ENCODE measurements at regions not wholly inside any gene's neighbourhood (a gene's known extent, or its start where the extent isn't known, plus 50 kb on each side); places are given as distances from the start of the nearest gene placed in this dataset.
"Not testable (repeated sequence)": the region's sequence is repeated elsewhere in the genome, so short reads cannot be mapped to it uniquely, and the experiment has no call there.

DNA sequence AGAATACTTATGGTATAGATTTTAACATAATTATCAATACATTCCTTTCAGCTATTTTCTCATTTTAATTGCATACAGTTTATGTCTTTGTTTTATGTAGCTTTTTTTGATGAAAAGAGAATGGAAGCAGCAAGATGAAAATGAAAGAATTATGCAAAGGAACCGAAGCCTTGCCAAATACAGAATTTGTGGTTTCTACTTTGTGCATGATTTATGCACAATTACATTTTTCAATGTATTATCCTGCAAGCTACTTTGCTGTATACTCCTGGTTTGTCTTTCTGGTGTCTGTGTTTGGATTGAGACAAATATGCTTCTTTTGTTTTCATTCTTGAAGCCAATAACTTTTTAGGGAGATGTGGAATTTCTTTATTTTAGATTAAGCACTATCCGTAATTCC is 1642.6 kb upstream of the CELF4 start:
- Histone ChIP-seq H3K27me3 (replicated peaks; ENCODE audit: control insufficient read depth, insufficient read depth, low read length) (no peaks in the 10 kb centered on the region), H3K36me3 (ENCODE audit: control insufficient read depth, insufficient read depth, low read length) (no peaks in the 10 kb centered on the region), H3K4me3 (replicated peaks; ENCODE audit: low read depth, low read length) (no peak overlapping the region)
- DNase-seq (ENCODE audit: extremely low read depth, insufficient read length), result no peak
- TF ChIP-seq, protein P1, sequence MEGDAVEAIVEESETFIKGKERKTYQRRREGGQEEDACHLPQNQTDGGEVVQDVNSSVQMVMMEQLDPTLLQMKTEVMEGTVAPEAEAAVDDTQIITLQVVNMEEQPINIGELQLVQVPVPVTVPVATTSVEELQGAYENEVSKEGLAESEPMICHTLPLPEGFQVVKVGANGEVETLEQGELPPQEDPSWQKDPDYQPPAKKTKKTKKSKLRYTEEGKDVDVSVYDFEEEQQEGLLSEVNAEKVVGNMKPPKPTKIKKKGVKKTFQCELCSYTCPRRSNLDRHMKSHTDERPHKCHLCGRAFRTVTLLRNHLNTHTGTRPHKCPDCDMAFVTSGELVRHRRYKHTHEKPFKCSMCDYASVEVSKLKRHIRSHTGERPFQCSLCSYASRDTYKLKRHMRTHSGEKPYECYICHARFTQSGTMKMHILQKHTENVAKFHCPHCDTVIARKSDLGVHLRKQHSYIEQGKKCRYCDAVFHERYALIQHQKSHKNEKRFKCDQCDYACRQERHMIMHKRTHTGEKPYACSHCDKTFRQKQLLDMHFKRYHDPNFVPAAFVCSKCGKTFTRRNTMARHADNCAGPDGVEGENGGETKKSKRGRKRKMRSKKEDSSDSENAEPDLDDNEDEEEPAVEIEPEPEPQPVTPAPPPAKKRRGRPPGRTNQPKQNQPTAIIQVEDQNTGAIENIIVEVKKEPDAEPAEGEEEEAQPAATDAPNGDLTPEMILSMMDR (IDR thresholded peaks at IDR 0.05; ENCODE audit: insufficient read depth, low read length, poor library complexity, severe bottlenecking), result no peak

DNA sequence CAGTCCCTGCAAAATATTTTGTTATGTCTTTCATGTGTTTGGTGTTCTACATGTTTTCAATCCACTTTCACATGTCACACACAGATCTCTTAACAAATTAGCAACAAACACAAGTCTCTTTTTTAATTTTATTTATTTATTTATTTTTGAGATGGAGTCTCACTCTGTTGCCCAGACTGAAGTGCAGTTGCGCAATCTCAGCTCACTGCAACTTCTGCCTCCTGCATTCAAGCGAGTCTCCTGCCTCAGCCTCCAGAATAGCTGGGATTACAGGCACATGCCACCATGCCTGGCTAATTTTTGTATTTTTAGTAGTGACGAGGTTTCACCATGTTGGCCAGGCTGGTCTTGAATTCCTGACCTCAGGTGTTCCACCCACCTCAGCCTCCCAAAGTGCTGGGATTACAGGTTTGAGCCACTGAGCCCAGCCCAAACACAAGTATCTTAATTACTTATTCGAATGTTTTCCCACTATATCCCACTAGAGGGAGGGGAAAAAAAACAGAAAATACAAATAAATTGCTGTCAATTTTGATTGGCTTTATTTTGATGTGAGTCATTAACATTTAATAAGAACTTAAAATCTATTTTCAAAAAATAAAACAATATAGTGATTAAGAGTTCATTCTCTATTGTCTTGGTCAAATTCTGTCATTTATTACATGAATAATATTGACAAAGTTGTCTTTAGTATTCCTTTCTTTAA is 1641.0 kb upstream of the CELF4 start:
- H3K36me3 ChIP-seq (ENCODE audit: control insufficient read depth, insufficient read depth, low read length); H3K4me3 ChIP-seq (replicated peaks; ENCODE audit: low read depth, low read length); DNase-seq (ENCODE audit: extremely low read depth, insufficient read length); H3K27me3 ChIP-seq (replicated peaks; ENCODE audit: control insufficient read depth, insufficient read depth, low read length): not testable (repeated sequence)

DNA sequence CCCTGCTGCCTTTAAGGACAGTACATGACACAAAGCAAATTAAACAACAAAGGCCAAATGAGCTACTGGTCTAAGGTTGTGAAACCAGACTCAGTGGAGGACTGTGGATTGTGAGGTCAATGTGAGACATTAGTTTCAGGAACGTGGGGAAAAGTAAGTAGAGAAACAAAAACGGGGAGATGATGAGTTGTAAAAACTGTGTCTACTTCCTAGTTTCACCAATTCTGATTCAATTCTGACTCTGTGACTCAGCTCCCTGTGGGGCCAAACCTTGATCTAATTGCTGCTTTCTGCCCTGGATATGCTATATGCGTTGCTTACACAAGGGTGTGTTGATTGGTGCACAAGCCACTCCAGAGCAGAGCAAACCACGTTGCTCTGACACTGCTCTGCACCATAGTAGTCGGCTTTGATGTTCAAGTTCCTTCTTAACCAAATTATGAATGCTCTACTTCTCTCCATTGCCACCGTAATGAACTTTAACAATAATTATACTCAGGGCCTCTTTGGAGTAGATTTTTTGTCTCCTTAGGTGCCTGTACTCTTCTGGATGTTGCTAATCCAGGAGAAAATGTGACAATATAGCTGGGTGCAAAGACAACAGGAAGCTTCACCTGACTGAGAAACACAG is 1640.1 kb upstream of the CELF4 start:
- H3K27me3 ChIP-seq (replicated peaks; ENCODE audit: control insufficient read depth, insufficient read depth, low read length), result no peaks in the 10 kb centered on the region
- H3K4me3 ChIP-seq (replicated peaks; ENCODE audit: low read depth, low read length), result no peak overlapping the region
- DNase-seq (ENCODE audit: extremely low read depth, insufficient read length), result no peak
- no peaks in the 10 kb centered on the region for H3K36me3 ChIP-seq (ENCODE audit: control insufficient read depth, insufficient read depth, low read length)
- TF ChIP-seq, protein P1 (IDR thresholded peaks at IDR 0.05; ENCODE audit: insufficient read depth, low read length, poor library complexity, severe bottlenecking), result no peak

DNA sequence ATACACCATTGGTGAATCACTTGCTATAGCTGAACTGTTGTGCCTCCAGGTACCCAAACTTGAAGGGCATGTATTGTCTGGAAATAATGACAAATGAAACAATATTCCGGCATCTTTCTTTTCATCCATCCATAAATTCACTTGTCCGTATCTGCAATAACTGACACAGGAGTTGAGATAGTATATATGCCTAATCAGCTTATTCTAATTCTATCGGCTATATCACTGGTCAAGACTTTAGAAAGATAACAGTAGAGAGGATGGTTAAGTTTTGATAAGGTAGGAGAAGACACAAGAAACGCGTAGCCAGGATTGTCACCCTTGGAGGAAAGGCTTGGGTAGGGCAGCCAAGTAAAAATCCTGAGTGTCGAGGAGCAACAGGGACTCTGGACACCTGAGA is 1634.6 kb upstream of the CELF4 start:
- Histone ChIP-seq H3K4me3 (replicated peaks; ENCODE audit: low read depth, low read length) (no peak overlapping the region), H3K27me3 (replicated peaks; ENCODE audit: control insufficient read depth, insufficient read depth, low read length) (no peaks in the 10 kb centered on the region), H3K36me3 (ENCODE audit: control insufficient read depth, insufficient read depth, low read length) (no peaks in the 10 kb centered on the region)
- DNase-seq (ENCODE audit: extremely low read depth, insufficient read length), result no peak
- TF ChIP-seq, protein P1 (IDR thresholded peaks at IDR 0.05; ENCODE audit: insufficient read depth, low read length, poor library complexity, severe bottlenecking), result no peak

DNA sequence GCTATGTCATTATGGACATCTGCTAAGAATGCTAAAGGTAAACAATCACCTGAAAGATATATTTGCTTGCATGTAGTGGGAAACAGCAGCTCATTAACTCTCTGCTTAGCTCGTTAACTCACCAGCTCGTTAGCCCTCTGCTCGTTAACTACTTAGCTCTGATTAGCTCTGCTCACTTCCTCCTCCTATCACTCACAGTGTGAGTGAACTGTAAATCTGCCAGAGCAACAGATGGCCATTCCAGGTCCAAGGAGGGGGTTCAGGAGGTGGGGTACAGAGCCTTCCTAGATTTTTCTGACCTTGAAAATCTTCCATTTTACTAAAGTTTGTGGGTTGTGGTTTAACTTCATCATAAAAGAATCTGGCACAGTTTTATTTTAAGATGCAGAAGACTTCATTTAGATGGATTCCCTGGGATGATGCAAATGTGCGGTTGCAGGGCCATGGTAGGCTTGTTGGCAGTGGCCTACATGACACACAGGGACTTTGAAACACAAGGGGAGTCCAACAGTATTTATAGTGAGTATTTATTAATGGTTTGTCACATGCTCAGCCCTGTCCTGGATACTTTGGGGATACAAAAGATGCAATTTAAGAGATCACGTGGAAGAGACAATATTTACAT is 1633.7 kb upstream of the CELF4 start:
- DNase-seq (ENCODE audit: extremely low read depth, insufficient read length), result no peak
- Histone ChIP-seq H3K27me3 (replicated peaks; ENCODE audit: control insufficient read depth, insufficient read depth, low read length) (no peaks in the 10 kb centered on the region), H3K36me3 (ENCODE audit: control insufficient read depth, insufficient read depth, low read length) (no peaks in the 10 kb centered on the region), H3K4me3 (replicated peaks; ENCODE audit: low read depth, low read length) (no peak overlapping the region)
- TF ChIP-seq, protein P1 (IDR thresholded peaks at IDR 0.05; ENCODE audit: insufficient read depth, low read length, poor library complexity, severe bottlenecking), result no peak

DNA sequence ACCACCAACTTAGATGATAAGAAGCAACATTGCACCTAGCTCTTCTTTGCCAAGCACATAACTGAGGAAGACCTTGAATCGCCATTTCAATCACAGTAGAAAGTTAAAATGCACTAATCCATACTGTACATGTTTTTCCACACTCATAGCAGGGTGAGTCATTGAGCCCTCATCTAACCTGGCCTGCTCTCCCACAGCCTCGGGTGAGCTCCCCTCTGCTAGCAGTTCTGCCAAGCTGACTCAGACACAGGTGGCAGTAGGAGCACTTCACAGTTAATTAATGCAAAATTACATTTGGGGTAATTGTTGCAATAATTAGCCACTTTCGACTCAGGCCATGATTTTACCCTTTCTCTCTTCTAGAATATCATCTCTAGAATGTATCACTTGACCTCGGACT is 1632.8 kb upstream of the CELF4 start:
- no peak overlapping the region for H3K4me3 ChIP-seq (replicated peaks; ENCODE audit: low read depth, low read length)
- TF ChIP-seq, protein P1 (IDR thresholded peaks at IDR 0.05; ENCODE audit: insufficient read depth, low read length, poor library complexity, severe bottlenecking), result no peak
- H3K36me3 ChIP-seq (ENCODE audit: control insufficient read depth, insufficient read depth, low read length), result no peaks in the 10 kb centered on the region
- no peak for DNase-seq (ENCODE audit: extremely low read depth, insufficient read length)
- H3K27me3 ChIP-seq (replicated peaks; ENCODE audit: control insufficient read depth, insufficient read depth, low read length), result no peaks in the 10 kb centered on the region

All from GM06990 (cell line).